OCI-LY7 (cell line): ENCODE measurements at regions not wholly inside any gene's neighbourhood (a gene's known extent, or its start where the extent isn't known, plus 50 kb on each side); places are given as distances from the start of the nearest gene placed in this dataset.
"Not testable (repeated sequence)": the region's sequence is repeated elsewhere in the genome, so short reads cannot be mapped to it uniquely, and the experiment has no call there.

Experiments
- BruUV-seq: library from RNA; stranded (reverse); fragments of 400-500 nt; replicated peaks from 2 replicates; lab custom pipeline; 2021; lab: Mats Ljungman, UMichigan
- CTCF ChIA-PET: fragments of 300-600 bp; sonication (Branson Sonifier 250); formaldehyde crosslinking; loops from one replicate; lab custom pipeline; 2022; ENCODE audit warnings: antibody characterized with exemption; ENCODE audit not compliant: unreplicated experiment; lab: Charles Lee
- POLR2A ChIA-PET: fragments of 300-600 bp; sonication (Branson Sonifier 250); formaldehyde crosslinking; loops from one replicate; lab custom pipeline; 2022; ENCODE audit warnings: antibody characterized with exemption; lab: Charles Lee
- DNase-seq: peaks from one replicate; pipeline ENCODE4 v3.0.0-alpha.2; 2015; ENCODE audit warnings: low spot score
- H2AFZ ChIP-seq: fragments of 200-600 bp; sonication (generic), shearing (Covaris generic); 2 replicates; pipeline ENCODE4 v1.6.1; 2014; ENCODE audit warnings: mild to moderate bottlenecking, antibody characterized with exemption, low read length, moderate library complexity
- H3K27ac ChIP-seq: fragments of 200-600 bp; sonication (generic); 2 replicates; pipeline ENCODE4 v1.5.1; 2014; ENCODE audit warnings: mixed run types, low read depth, mild to moderate bottlenecking, moderate library complexity, low read length, inconsistent platforms; ENCODE audit not compliant: poor library complexity, severe bottlenecking
- H3K36me3 ChIP-seq: fragments of 200-600 bp; sonication (generic); 2 replicates; pipeline ENCODE4 v1.6.1; 2014; ENCODE audit warnings: mild to moderate bottlenecking, antibody characterized with exemption, low read length, moderate library complexity, mixed read lengths; ENCODE audit not compliant: insufficient read depth
- H3K4me1 ChIP-seq: fragments of 200-600 bp; sonication (generic); 2 replicates; pipeline ENCODE4 v1.5.1; 2014; ENCODE audit warnings: mild to moderate bottlenecking, low read length; ENCODE audit not compliant: insufficient read depth, poor library complexity, severe bottlenecking
- H3K4me2 ChIP-seq: fragments of 200-600 bp; sonication (generic); 2 replicates; pipeline ENCODE4 v1.6.1; 2014; ENCODE audit warnings: mild to moderate bottlenecking, low read length
- H3K4me3 ChIP-seq: fragments of 200-600 bp; sonication (generic); 2 replicates; pipeline ENCODE4 v1.5.1; 2014; ENCODE audit warnings: mild to moderate bottlenecking, low read depth, low read length; ENCODE audit not compliant: poor library complexity, severe bottlenecking
- H3K79me2 ChIP-seq: fragments of 200-600 bp; sonication (generic); 2 replicates; pipeline ENCODE4 v1.6.1; 2016; ENCODE audit warnings: low read depth, mild to moderate bottlenecking, low read length, moderate library complexity, mixed read lengths; ENCODE audit not compliant: insufficient read depth
- H3K9me2 ChIP-seq: fragments of 200-600 bp; sonication (generic); 2 replicates; pipeline ENCODE4 v1.6.1; 2016; ENCODE audit warnings: mild to moderate bottlenecking, low read length, mixed read lengths; ENCODE audit not compliant: insufficient read depth
- H3K9me3 ChIP-seq: fragments of 200-600 bp; sonication (generic); 2 replicates; pipeline ENCODE4 v1.6.1; 2014; ENCODE audit warnings: mild to moderate bottlenecking, mixed run types, low read length, mixed read lengths
- H4K20me1 ChIP-seq: fragments of 200-600 bp; sonication (generic); 2 replicates; pipeline ENCODE4 v1.6.1; 2014; ENCODE audit warnings: mild to moderate bottlenecking, antibody characterized with exemption, low read length, moderate library complexity, mixed read lengths; ENCODE audit not compliant: insufficient read depth
- CTCF ChIP-seq: fragments of 200-600 bp; sonication (generic); conservative IDR thresholded peaks from 2 replicates; pipeline ENCODE4 v1.5.1; 2014; ENCODE audit warnings: mild to moderate bottlenecking, antibody characterized with exemption, low read length, moderate library complexity, mixed read lengths
- EZH2phosphoT487 ChIP-seq: fragments of 200-600 bp; sonication (generic); IDR thresholded peaks from 2 replicates; pipeline ENCODE4 v1.6.1; 2018; ENCODE audit warnings: low read depth, borderline replicate concordance, mild to moderate bottlenecking, mixed run types, antibody characterized with exemption, low read length, moderate library complexity, mixed read lengths
- intact Hi-C: fragments of 100-400 bp; cut with micrococcal nuclease; formaldehyde crosslinking; loops from one replicate; pipeline ENCODE4 v1.10.0; 2022; ENCODE audit not compliant: unreplicated experiment

- ChIA-PET POLR2A (interaction anchor here (0.7 to 1.5 kb wide), 4 partner anchors 9 to 46 kb away, joined by 3 to 4 read pairs (median 4); no protein-coding TSS in a partner anchor), CTCF (no interaction called here)
- H4K20me1 ChIP-seq, result no peaks in the 10 kb centered on the region
- no peak for DNase-seq
- no peaks in the 10 kb centered on the region for H3K9me2 ChIP-seq
- no peaks in the 10 kb centered on the region for H3K36me3 ChIP-seq
- no peak for TF ChIP-seq EZH2phosphoT487
- TF ChIP-seq CTCF, result no peak
- H2AFZ ChIP-seq, result no peak overlapping the region
- intact Hi-C loops, result no loop called here
- H3K9me3 ChIP-seq, result no peaks in the 10 kb centered on the region
- H3K79me2 ChIP-seq, result no peaks in the 10 kb centered on the region
- H3K4me1 ChIP-seq, result no peaks in the 10 kb centered on the region
- no peak overlapping the region for H3K4me3 ChIP-seq
- no peak overlapping the region for H3K4me2 ChIP-seq
- BruUV-seq, result no TSS peak
- H3K27ac ChIP-seq, result no peak overlapping the region
Measured at GRCh38 chr7:8327199-8327598, 65.2 kb upstream of the ICA1 start.

GRCh38 chr7:8338206-8338605 lies 76.2 kb upstream of the ICA1 start:
- TF ChIP-seq CTCF, result no peak
- TF ChIP-seq EZH2phosphoT487, result no peak
- Histone ChIP-seq H3K4me1 (no peaks in the 10 kb centered on the region), H3K36me3 (no peaks in the 10 kb centered on the region), H2AFZ (no peak overlapping the region), H4K20me1 (no peaks in the 10 kb centered on the region), H3K4me2 (no peak overlapping the region), H3K79me2 (no peaks in the 10 kb centered on the region), H3K9me2 (no peaks in the 10 kb centered on the region), H3K27ac (no peak overlapping the region), H3K9me3 (no peaks in the 10 kb centered on the region), H3K4me3 (no peak overlapping the region)
- ChIA-PET POLR2A (interaction anchor here (1.2 kb wide), 1 partner anchor 20 kb away, joined by 3 read pairs; no protein-coding TSS in a partner anchor), CTCF (no interaction called here)
- DNase-seq, result no peak
- BruUV-seq, result no TSS peak
- intact Hi-C loops, result no loop called here

- TF ChIP-seq EZH2phosphoT487, result no peak
- TF ChIP-seq CTCF, result no peak
- DNase-seq, result no peak
- no peaks in the 10 kb centered on the region for H3K79me2 ChIP-seq
- no peak overlapping the region for H3K27ac ChIP-seq
- no peaks in the 10 kb centered on the region for H3K4me1 ChIP-seq
- H3K9me3 ChIP-seq, result no peaks in the 10 kb centered on the region
- H3K36me3 ChIP-seq, result no peaks in the 10 kb centered on the region
- POLR2A ChIA-PET, result interaction anchor here (0.7 kb wide), 1 partner anchor 925 kb away, joined by 3 read pairs; no protein-coding TSS in a partner anchor
- H2AFZ ChIP-seq, result no peak overlapping the region
- H3K4me2 ChIP-seq, result no peak overlapping the region
- no peaks in the 10 kb centered on the region for H4K20me1 ChIP-seq
- CTCF ChIA-PET, result no interaction called here
- H3K4me3 ChIP-seq, result no peak overlapping the region
- intact Hi-C loops, result no loop called here
- no peaks in the 10 kb centered on the region for H3K9me2 ChIP-seq
- BruUV-seq, result no TSS peak
Measured at GRCh38 chr7:8343556-8343955, 81.6 kb upstream of the ICA1 start.

GRCh38 chr7:8347395-8347794 lies 85.4 kb upstream of the ICA1 start:
- H3K4me1 ChIP-seq, H3K4me3 ChIP-seq, DNase-seq, H3K9me2 ChIP-seq, intact Hi-C loops, H2AFZ ChIP-seq, CTCF ChIA-PET, BruUV-seq, H3K79me2 ChIP-seq, H3K36me3 ChIP-seq, H3K4me2 ChIP-seq, H4K20me1 ChIP-seq, H3K9me3 ChIP-seq, H3K27ac ChIP-seq: not testable (repeated sequence)
- POLR2A ChIA-PET, result interaction anchor here (0.6 kb wide), 1 partner anchor 267 kb away, joined by 3 read pairs; no protein-coding TSS in a partner anchor
